Liver (tissue), 7 donors: ENCODE measurements at regions not wholly inside any gene's neighbourhood (a gene's known extent, or its start where the extent isn't known, plus 50 kb on each side); places are given as distances from the start of the nearest gene placed in this dataset.

Source experiments
- DNase-seq: peaks from one replicate; pipeline ENCODE4 v3.0.0-alpha.2; 2017; ENCODE audit warnings: low spot score
- H3K27ac ChIP-seq, 2 donors: one replicate each; pipeline ENCODE4 v1.7.0; 2013; ENCODE audit warnings: inconsistent platforms in 2 of 2, low read length in 2 of 2, control low read depth in 1 of 2, low read depth in 1 of 2, mild to moderate bottlenecking in 1 of 2
- H3K27me3 ChIP-seq, 4 donors: one replicate each; pipeline versions ENCODE4 v1.6.1 to v1.7.0; 2013; ENCODE audit warnings: low read length in 3 of 4, inconsistent platforms in 1 of 4, mild to moderate bottlenecking in 1 of 4, moderate library complexity in 1 of 4; ENCODE audit not compliant: control insufficient read depth in 4 of 4, insufficient read depth in 4 of 4
- H3K36me3 ChIP-seq, 4 donors: one replicate each; pipeline versions ENCODE4 v1.6.1 to v1.7.0; 2013; ENCODE audit warnings: low read length in 3 of 4, mild to moderate bottlenecking in 3 of 4, low read depth in 1 of 4, moderate library complexity in 1 of 4; ENCODE audit not compliant: control insufficient read depth in 4 of 4, insufficient read depth in 3 of 4
- H3K4me1 ChIP-seq, 4 donors: one replicate each; pipeline versions ENCODE4 v1.6.1 to v1.7.0; 2013; ENCODE audit warnings: low read length in 3 of 4, mild to moderate bottlenecking in 3 of 4, moderate library complexity in 1 of 4; ENCODE audit not compliant: control insufficient read depth in 4 of 4, insufficient read depth in 4 of 4
- H3K4me3 ChIP-seq, 3 donors: one replicate each; pipeline versions ENCODE4 v1.6.1 to v1.7.0; 2013; ENCODE audit warnings: low read length in 3 of 3, control low read depth in 1 of 3, low read depth in 1 of 3, mild to moderate bottlenecking in 1 of 3
- H3K9ac ChIP-seq, 2 donors: one replicate each; pipeline ENCODE4 v1.7.0; 2013; ENCODE audit warnings: low read length in 2 of 2, mild to moderate bottlenecking in 2 of 2, moderate library complexity in 2 of 2, control low read depth in 1 of 2, low read depth in 1 of 2
- H3K9me3 ChIP-seq, 4 donors: one replicate each; pipeline versions ENCODE4 v1.6.1 to v1.7.0; 2013; ENCODE audit warnings: low read length in 3 of 4; ENCODE audit not compliant: control insufficient read depth in 4 of 4
- ATF3 ChIP-seq: IDR thresholded peaks from 2 replicates; pipeline ENCODE4 v1.6.1; 2016; ENCODE audit warnings: antibody characterized with exemption
- EGR1 ChIP-seq, 2 donors: IDR thresholded peaks; 2 replicates each; pipeline ENCODE4 v1.6.1; 2016 to 2018; ENCODE audit warnings: antibody characterized with exemption in 2 of 2, low read depth in 2 of 2
- FOXA1 ChIP-seq: IDR thresholded peaks from 2 replicates; pipeline ENCODE4 v1.6.1; 2016; ENCODE audit warnings: antibody characterized with exemption
- FOXA2 ChIP-seq: IDR thresholded peaks from 2 replicates; pipeline ENCODE4 v1.6.1; 2016; ENCODE audit warnings: antibody characterized with exemption
- HNF4A ChIP-seq, 2 donors: conservative IDR thresholded peaks; 2 replicates each; pipeline ENCODE4 v1.6.1; 2016; ENCODE audit warnings: antibody characterized with exemption in 2 of 2, mild to moderate bottlenecking in 2 of 2
- JUND ChIP-seq, 2 donors: IDR thresholded peaks; 2 replicates each; pipeline ENCODE4 v1.6.1; 2016; ENCODE audit warnings: antibody characterized with exemption in 2 of 2
- NR2F2 ChIP-seq: IDR thresholded peaks from 2 replicates; pipeline ENCODE4 v1.6.1; 2016; ENCODE audit warnings: antibody characterized with exemption
- RAD21 ChIP-seq, 2 donors: IDR thresholded peaks; 2 replicates each; pipeline ENCODE4 v1.6.1; 2016; ENCODE audit warnings: antibody characterized with exemption in 2 of 2, mild to moderate bottlenecking in 2 of 2
- REST ChIP-seq: IDR thresholded peaks from 2 replicates; pipeline ENCODE4 v1.6.1; 2016; ENCODE audit warnings: antibody characterized with exemption, mild to moderate bottlenecking
- RXRA ChIP-seq, 2 donors: IDR thresholded peaks; 2 replicates each; pipeline ENCODE4 v1.6.1; 2017 to 2018; ENCODE audit warnings: antibody characterized with exemption in 2 of 2, mild to moderate bottlenecking in 1 of 2
- SP1 ChIP-seq: IDR thresholded peaks from 2 replicates; pipeline ENCODE4 v1.6.1; 2018; ENCODE audit warnings: antibody characterized with exemption, mild to moderate bottlenecking
- TAF1 ChIP-seq: conservative IDR thresholded peaks from 2 replicates; pipeline ENCODE4 v1.6.1; 2016; ENCODE audit warnings: antibody characterized with exemption, mild to moderate bottlenecking
- YY1 ChIP-seq: IDR thresholded peaks from 2 replicates; pipeline ENCODE4 v1.6.1; 2016; ENCODE audit warnings: antibody characterized with exemption, mild to moderate bottlenecking
- WGBS: extraction: QIAGEN DNeasy Blood & Tissue Kit; methylation state at CpG from one replicate; pipeline ENCODE4 v1.1.7; 2013; 5-methylcytosine and 5-hydroxymethylcytosine counted together
- TF ChIP-seq, protein P1 (sequence below): IDR thresholded peaks from 2 replicates; pipeline ENCODE4 v1.6.1; 2016; ENCODE audit warnings: antibody characterized with exemption
- donor health status: healthy.
- donor health status: healthy.
- donor health status: healthy.
- donor health status: healthy.

DNA sequence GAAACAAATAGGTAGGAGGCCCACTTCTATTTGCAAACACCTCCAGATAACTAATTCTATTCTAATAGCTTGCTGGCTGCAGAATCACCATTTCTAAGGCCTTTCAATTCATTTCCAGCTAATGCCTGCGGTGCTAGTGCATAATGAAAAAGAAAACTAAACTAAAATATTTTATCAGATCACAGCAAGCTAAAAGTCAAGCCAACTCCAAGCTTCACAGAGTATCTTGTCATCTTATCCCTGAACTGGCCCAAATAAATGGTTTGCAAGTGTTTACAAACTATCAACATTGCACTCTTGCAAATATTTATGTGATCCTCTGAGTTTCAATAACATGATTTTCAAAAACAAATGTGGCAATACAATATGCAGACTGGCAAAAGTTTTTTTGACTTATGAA is 166.0 kb downstream of the IPMK start (continued):
- no peak for TF ChIP-seq REST
- no peak for TF ChIP-seq RXRA (IDR thresholded peaks at IDR 0.05)
- TF ChIP-seq JUND (IDR thresholded peaks at IDR 0.05) = no peak
- TF ChIP-seq ATF3 = no peak

GRCh38 chr10:58094985-58095718 is 172.5 kb downstream of the IPMK start:
- Histone ChIP-seq H3K9me3 (no peaks in the 10 kb centered on the region), H3K9ac (no peak overlapping the region), H3K27me3 (no peaks in the 10 kb centered on the region), H3K4me3 (no peak overlapping the region), H3K27ac (no peak overlapping the region), H3K4me1 (no peaks in the 10 kb centered on the region), H3K36me3 (no peaks in the 10 kb centered on the region)
- TF ChIP-seq FOXA1 (no peak), YY1 (no peak)
- 62% methylated on average over 8 of the region's 8 CpGs for WGBS
- DNase-seq = no peak

GRCh38 chr10:58091886-58092285 is 175.8 kb downstream of the IPMK start:
- 89% methylated on average over 3 of the region's 3 CpGs for WGBS
- no peak for DNase-seq
- no peak for TF ChIP-seq SP1
- no peak for TF ChIP-seq FOXA1
- no peak for TF ChIP-seq HNF4A (conservative IDR thresholded peaks at IDR 0.05)
- no peak for TF ChIP-seq EGR1 (IDR thresholded peaks at IDR 0.05; ENCODE audit: low read depth in 2 of 2)
- no peak for TF ChIP-seq NR2F2
- no peak for TF ChIP-seq RAD21 (IDR thresholded peaks at IDR 0.05)
- no peak for TF ChIP-seq FOXA2
- no peak for TF ChIP-seq TAF1
- TF ChIP-seq, protein P1, sequence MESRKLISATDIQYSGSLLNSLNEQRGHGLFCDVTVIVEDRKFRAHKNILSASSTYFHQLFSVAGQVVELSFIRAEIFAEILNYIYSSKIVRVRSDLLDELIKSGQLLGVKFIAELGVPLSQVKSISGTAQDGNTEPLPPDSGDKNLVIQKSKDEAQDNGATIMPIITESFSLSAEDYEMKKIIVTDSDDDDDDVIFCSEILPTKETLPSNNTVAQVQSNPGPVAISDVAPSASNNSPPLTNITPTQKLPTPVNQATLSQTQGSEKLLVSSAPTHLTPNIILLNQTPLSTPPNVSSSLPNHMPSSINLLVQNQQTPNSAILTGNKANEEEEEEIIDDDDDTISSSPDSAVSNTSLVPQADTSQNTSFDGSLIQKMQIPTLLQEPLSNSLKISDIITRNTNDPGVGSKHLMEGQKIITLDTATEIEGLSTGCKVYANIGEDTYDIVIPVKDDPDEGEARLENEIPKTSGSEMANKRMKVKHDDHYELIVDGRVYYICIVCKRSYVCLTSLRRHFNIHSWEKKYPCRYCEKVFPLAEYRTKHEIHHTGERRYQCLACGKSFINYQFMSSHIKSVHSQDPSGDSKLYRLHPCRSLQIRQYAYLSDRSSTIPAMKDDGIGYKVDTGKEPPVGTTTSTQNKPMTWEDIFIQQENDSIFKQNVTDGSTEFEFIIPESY = no peak

More at GRCh38 chr10:58091886-58092285, 175.8 kb downstream of the IPMK start:
- no peaks in the 10 kb centered on the region for H3K36me3 ChIP-seq
- no peaks in the 10 kb centered on the region for H3K27me3 ChIP-seq
- H3K9me3 ChIP-seq = no peaks in the 10 kb centered on the region
- H3K4me3 ChIP-seq = no peak overlapping the region
- H3K4me1 ChIP-seq = no peaks in the 10 kb centered on the region
- no peak overlapping the region for H3K27ac ChIP-seq
- no peak overlapping the region for H3K9ac ChIP-seq
